ENCODE measurements at regions not wholly inside any gene's neighbourhood (a gene's known extent, or its start where the extent isn't known, plus 50 kb on each side); places are given as distances from the start of the nearest gene placed in this dataset.

- TF ChIP-seq, protein P1, sequence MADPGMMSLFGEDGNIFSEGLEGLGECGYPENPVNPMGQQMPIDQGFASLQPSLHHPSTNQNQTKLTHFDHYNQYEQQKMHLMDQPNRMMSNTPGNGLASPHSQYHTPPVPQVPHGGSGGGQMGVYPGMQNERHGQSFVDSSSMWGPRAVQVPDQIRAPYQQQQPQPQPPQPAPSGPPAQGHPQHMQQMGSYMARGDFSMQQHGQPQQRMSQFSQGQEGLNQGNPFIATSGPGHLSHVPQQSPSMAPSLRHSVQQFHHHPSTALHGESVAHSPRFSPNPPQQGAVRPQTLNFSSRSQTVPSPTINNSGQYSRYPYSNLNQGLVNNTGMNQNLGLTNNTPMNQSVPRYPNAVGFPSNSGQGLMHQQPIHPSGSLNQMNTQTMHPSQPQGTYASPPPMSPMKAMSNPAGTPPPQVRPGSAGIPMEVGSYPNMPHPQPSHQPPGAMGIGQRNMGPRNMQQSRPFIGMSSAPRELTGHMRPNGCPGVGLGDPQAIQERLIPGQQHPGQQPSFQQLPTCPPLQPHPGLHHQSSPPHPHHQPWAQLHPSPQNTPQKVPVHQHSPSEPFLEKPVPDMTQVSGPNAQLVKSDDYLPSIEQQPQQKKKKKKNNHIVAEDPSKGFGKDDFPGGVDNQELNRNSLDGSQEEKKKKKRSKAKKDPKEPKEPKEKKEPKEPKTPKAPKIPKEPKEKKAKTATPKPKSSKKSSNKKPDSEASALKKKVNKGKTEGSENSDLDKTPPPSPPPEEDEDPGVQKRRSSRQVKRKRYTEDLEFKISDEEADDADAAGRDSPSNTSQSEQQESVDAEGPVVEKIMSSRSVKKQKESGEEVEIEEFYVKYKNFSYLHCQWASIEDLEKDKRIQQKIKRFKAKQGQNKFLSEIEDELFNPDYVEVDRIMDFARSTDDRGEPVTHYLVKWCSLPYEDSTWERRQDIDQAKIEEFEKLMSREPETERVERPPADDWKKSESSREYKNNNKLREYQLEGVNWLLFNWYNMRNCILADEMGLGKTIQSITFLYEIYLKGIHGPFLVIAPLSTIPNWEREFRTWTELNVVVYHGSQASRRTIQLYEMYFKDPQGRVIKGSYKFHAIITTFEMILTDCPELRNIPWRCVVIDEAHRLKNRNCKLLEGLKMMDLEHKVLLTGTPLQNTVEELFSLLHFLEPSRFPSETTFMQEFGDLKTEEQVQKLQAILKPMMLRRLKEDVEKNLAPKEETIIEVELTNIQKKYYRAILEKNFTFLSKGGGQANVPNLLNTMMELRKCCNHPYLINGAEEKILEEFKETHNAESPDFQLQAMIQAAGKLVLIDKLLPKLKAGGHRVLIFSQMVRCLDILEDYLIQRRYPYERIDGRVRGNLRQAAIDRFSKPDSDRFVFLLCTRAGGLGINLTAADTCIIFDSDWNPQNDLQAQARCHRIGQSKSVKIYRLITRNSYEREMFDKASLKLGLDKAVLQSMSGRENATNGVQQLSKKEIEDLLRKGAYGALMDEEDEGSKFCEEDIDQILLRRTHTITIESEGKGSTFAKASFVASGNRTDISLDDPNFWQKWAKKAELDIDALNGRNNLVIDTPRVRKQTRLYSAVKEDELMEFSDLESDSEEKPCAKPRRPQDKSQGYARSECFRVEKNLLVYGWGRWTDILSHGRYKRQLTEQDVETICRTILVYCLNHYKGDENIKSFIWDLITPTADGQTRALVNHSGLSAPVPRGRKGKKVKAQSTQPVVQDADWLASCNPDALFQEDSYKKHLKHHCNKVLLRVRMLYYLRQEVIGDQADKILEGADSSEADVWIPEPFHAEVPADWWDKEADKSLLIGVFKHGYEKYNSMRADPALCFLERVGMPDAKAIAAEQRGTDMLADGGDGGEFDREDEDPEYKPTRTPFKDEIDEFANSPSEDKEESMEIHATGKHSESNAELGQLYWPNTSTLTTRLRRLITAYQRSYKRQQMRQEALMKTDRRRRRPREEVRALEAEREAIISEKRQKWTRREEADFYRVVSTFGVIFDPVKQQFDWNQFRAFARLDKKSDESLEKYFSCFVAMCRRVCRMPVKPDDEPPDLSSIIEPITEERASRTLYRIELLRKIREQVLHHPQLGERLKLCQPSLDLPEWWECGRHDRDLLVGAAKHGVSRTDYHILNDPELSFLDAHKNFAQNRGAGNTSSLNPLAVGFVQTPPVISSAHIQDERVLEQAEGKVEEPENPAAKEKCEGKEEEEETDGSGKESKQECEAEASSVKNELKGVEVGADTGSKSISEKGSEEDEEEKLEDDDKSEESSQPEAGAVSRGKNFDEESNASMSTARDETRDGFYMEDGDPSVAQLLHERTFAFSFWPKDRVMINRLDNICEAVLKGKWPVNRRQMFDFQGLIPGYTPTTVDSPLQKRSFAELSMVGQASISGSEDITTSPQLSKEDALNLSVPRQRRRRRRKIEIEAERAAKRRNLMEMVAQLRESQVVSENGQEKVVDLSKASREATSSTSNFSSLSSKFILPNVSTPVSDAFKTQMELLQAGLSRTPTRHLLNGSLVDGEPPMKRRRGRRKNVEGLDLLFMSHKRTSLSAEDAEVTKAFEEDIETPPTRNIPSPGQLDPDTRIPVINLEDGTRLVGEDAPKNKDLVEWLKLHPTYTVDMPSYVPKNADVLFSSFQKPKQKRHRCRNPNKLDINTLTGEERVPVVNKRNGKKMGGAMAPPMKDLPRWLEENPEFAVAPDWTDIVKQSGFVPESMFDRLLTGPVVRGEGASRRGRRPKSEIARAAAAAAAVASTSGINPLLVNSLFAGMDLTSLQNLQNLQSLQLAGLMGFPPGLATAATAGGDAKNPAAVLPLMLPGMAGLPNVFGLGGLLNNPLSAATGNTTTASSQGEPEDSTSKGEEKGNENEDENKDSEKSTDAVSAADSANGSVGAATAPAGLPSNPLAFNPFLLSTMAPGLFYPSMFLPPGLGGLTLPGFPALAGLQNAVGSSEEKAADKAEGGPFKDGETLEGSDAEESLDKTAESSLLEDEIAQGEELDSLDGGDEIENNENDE (IDR thresholded peaks at IDR 0.05; ENCODE audit: insufficient replicate concordance, low read length), result no peak
These were observed 76.9 kb upstream of the RGMA start (continued) for GRCh38 chr15:93165734-93166470.

Measured in H1 (cell line).